CD4-positive, alpha-beta T cell (primary cell): ENCODE measurements at regions not wholly inside any gene's neighbourhood (a gene's known extent, or its start where the extent isn't known, plus 50 kb on each side); places are given as distances from the start of the nearest gene placed in this dataset.

Experiments used
- ATAC-seq: fragments of 200-7000 bp; cut with Tn5 transposase; one replicate; pipeline ENCODE4 v1.10.0; 2022; ENCODE audit warnings: mild to moderate bottlenecking; ENCODE audit not compliant: poor library complexity
- CTCF ChIA-PET: fragments of 350-600 bp; sonication (Branson Sonifier 250); formaldehyde crosslinking; loops from one replicate; lab custom pipeline; 2021; ENCODE audit warnings: antibody characterized with exemption, inconsistent platforms; lab: Charles Lee
- POLR2A ChIA-PET: fragments of 350-600 bp; sonication (Branson Sonifier 250); formaldehyde crosslinking; loops from one replicate; lab custom pipeline; 2021; ENCODE audit warnings: antibody characterized with exemption, inconsistent platforms; lab: Charles Lee
- DNase-seq, 14 experiments: peaks; one replicate each; pipeline ENCODE4 v3.0.0-alpha.2; 2013 to 2020; ENCODE audit warnings: mixed read lengths in 2 of 14
- H3K27ac ChIP-seq, 2 donors: one replicate each; pipeline versions ENCODE4 v1.5.1 to v1.7.0; 2013; ENCODE audit warnings: low read length in 2 of 2, low read depth in 1 of 2, mild to moderate bottlenecking in 1 of 2
- H3K27me3 ChIP-seq, 2 experiments: 1 replicate in 1 of 2; 2 replicates in 1 of 2; pipeline versions ENCODE4 v1.6.1 to v1.7.0; 2013; ENCODE audit warnings: low read length in 2 of 2, control low read depth in 1 of 2, mild to moderate bottlenecking in 1 of 2, moderate library complexity in 1 of 2; ENCODE audit not compliant: insufficient read depth in 2 of 2, control insufficient read depth in 1 of 2
- H3K36me3 ChIP-seq: one replicate; pipeline ENCODE4 v1.6.1; 2013; ENCODE audit warnings: low read length, control low read depth; ENCODE audit not compliant: insufficient read depth
- H3K4me1 ChIP-seq: one replicate; pipeline ENCODE4 v1.6.1; 2013; ENCODE audit warnings: low read length, control low read depth; ENCODE audit not compliant: insufficient read depth
- H3K4me3 ChIP-seq: one replicate; pipeline ENCODE4 v1.5.1; 2013; ENCODE audit warnings: mild to moderate bottlenecking, low read length, moderate library complexity
- H3K9me3 ChIP-seq, 2 experiments: 1 replicate in 1 of 2; 2 replicates in 1 of 2; pipeline versions ENCODE4 v1.6.1 to v1.7.0; 2013; ENCODE audit warnings: low read length in 2 of 2, mild to moderate bottlenecking in 2 of 2, control low read depth in 1 of 2, moderate library complexity in 1 of 2; ENCODE audit not compliant: control insufficient read depth in 1 of 2, insufficient read depth in 1 of 2
- H3K27ac Mint-ChIP-seq: one replicate; pipeline ENCODE4 v1.8.0; 2020; ENCODE audit warnings: mixed read lengths
- H3K27me3 Mint-ChIP-seq: one replicate; pipeline ENCODE4 v1.8.0; 2021; ENCODE audit warnings: mixed read lengths
- H3K36me3 Mint-ChIP-seq: one replicate; pipeline ENCODE4 v1.8.0; 2021; ENCODE audit warnings: low read depth, mixed read lengths
- H3K4me1 Mint-ChIP-seq: one replicate; pipeline ENCODE4 v1.8.0; 2021; ENCODE audit warnings: low read depth, mixed read lengths
- H3K4me3 Mint-ChIP-seq: one replicate; pipeline ENCODE4 v1.8.0; 2020; ENCODE audit warnings: mild to moderate bottlenecking, mixed read lengths
- H3K9me3 Mint-ChIP-seq: one replicate; pipeline ENCODE4 v1.8.0; 2020; ENCODE audit warnings: mixed read lengths
- CTCF ChIP-seq: fragments of 200-600 bp; IDR thresholded peaks from one replicate; pipeline ENCODE4 v1.8.0; 2022; ENCODE audit warnings: antibody characterized with exemption, mild to moderate bottlenecking
- intact Hi-C, 2 experiments: fragments of 100-400 bp; cut with DNase I in 1 of 2; cut with micrococcal nuclease in 1 of 2; formaldehyde crosslinking; loops; one replicate each; pipeline versions ENCODE4 v1.15.1 to v1.9.0; 2023 to 2025; cut with DNase I, micrococcal nuclease

DNA sequence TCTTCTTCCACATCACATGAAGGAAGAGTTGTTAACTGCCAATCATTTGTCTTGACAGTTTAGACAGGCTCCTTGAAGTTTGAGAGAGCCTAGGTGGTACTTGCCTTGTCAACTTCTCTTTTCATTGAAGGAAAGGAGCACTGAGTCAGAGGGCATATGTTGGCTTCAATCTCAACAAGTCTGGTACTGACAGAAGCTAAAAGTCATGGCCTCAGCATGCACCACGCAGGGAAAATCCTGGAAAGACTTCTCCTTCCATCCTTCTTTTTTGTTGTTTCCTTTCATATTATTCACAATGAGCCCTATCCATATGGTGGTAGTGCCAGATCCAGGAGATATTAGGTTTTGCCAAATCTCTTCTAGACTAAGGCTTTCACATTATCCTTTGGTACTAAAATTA lies 1272.5 kb downstream of the ROBO1 start:
- no peaks in the 10 kb centered on the region for H3K27me3 ChIP-seq
- Mint-ChIP-seq H3K4me3 (no peak overlapping the region), H3K36me3 (no peaks in the 10 kb centered on the region), H3K4me1 (no peaks in the 10 kb centered on the region), H3K27ac (no peak overlapping the region), H3K27me3 (no peaks in the 10 kb centered on the region), H3K9me3 (peaks cover 10% of the 10 kb centered on the region)
- peaks cover 0 to 3% of the 10 kb centered on the region in 2 experiments for H3K9me3 ChIP-seq
- ChIA-PET CTCF (no interaction called here), POLR2A (no interaction called here)
- ATAC-seq (no peak), DNase-seq (no peak)
- no peaks in the 10 kb centered on the region for H3K36me3 ChIP-seq
- intact Hi-C loops, result no loop called here
- TF ChIP-seq CTCF, result no peak
- H3K4me1 ChIP-seq, result no peaks in the 10 kb centered on the region
- H3K4me3 ChIP-seq, result no peak overlapping the region
- no peak overlapping the region for H3K27ac ChIP-seq

GRCh38 chr3:78496501-78496900 lies 1271.3 kb downstream of the ROBO1 start:
- no peak overlapping the region for H3K27ac ChIP-seq
- no peak for TF ChIP-seq CTCF
- no peaks in the 10 kb centered on the region for H3K4me1 ChIP-seq
- H3K9me3 ChIP-seq, result peaks cover 0 to 7% of the 10 kb centered on the region in 2 experiments
- ChIA-PET POLR2A (no interaction called here), CTCF (no interaction called here)
- H3K27me3 ChIP-seq, result no peaks in the 10 kb centered on the region
- no peaks in the 10 kb centered on the region for H3K27me3 Mint-ChIP-seq
- no peaks in the 10 kb centered on the region for H3K4me1 Mint-ChIP-seq
- no peaks in the 10 kb centered on the region for H3K36me3 ChIP-seq
- ATAC-seq, result no peak
- H3K4me3 ChIP-seq, result no peak overlapping the region
- intact Hi-C loops, result no loop called here
- H3K9me3 Mint-ChIP-seq, result peaks cover 14% of the 10 kb centered on the region
- H3K4me3 Mint-ChIP-seq, result no peak overlapping the region
- H3K36me3 Mint-ChIP-seq, result no peaks in the 10 kb centered on the region
- H3K27ac Mint-ChIP-seq, result no peak overlapping the region
- no peak for DNase-seq

DNA sequence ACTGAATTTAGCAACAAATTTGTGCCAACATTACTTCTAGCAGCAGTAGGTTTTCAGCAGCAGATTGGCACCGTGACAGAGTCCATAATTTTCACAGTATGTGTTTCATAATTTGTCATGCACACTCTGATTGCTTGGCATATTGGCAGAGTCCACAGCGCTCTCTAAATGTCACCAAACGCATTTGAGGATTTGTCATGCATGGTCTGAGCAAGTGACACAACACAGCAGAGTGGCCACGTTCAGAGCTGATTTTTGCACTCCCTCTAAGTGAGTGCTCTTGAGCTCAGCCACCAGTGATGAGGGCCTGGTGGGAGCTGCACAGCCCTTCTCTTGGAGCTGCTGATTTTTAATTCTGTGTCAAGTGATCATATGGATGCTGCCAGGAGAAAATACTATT lies 1270.8 kb downstream of the ROBO1 start:
- Histone ChIP-seq H3K27me3 (no peaks in the 10 kb centered on the region), H3K4me1 (no peaks in the 10 kb centered on the region), H3K27ac (no peak overlapping the region), H3K4me3 (no peak overlapping the region), H3K36me3 (no peaks in the 10 kb centered on the region), H3K9me3 (peaks cover 0 to 7% of the 10 kb centered on the region in 2 experiments)
- DNase-seq (no peak), ATAC-seq (no peak)
- TF ChIP-seq CTCF, result no peak
- H3K27ac Mint-ChIP-seq, result no peak overlapping the region
- CTCF ChIA-PET, result no interaction called here
- POLR2A ChIA-PET, result no interaction called here
- intact Hi-C loops, result no loop called here
- no peaks in the 10 kb centered on the region for H3K4me1 Mint-ChIP-seq
- no peak overlapping the region for H3K4me3 Mint-ChIP-seq
- H3K27me3 Mint-ChIP-seq, result no peaks in the 10 kb centered on the region
- H3K36me3 Mint-ChIP-seq, result no peaks in the 10 kb centered on the region
- H3K9me3 Mint-ChIP-seq, result peaks cover 16% of the 10 kb centered on the region
